Fibroblast of mammary gland (primary cell): ENCODE measurements at regions not wholly inside any gene's neighbourhood (a gene's known extent, or its start where the extent isn't known, plus 50 kb on each side); places are given as distances from the start of the nearest gene placed in this dataset.

ENCODE experiments used
- DNase-seq: peaks from one replicate; pipeline ENCODE4 v3.0.0-alpha.2; 2010; ENCODE audit warnings: low read depth
- H3K4me3 ChIP-seq: 2 replicates; pipeline ENCODE4 v1.5.1; 2011; ENCODE audit warnings: low read depth, mild to moderate bottlenecking, low read length, moderate library complexity; ENCODE audit not compliant: control insufficient read depth
- CTCF ChIP-seq: conservative IDR thresholded peaks from 2 replicates; pipeline ENCODE4 v1.5.1; 2011; ENCODE audit warnings: low read depth, low read length, inconsistent platforms; ENCODE audit not compliant: control insufficient read depth, insufficient read depth

- H3K4me3 ChIP-seq = no peak overlapping the region
- no peak for TF ChIP-seq CTCF
- no peak for DNase-seq
Observed at GRCh38 chr13:47809411-47809810, 191.7 kb downstream of the SUCLA2 start.

GRCh38 chr13:47803131-47803530 is 197.9 kb downstream of the SUCLA2 start:
- DNase-seq = no peak
- no peak overlapping the region for H3K4me3 ChIP-seq
- no peak for TF ChIP-seq CTCF

- no peak for DNase-seq
- no peak for TF ChIP-seq CTCF
Observed at GRCh38 chr13:47801555-47801954, 199.5 kb downstream of the SUCLA2 start.

GRCh38 chr13:47800593-47800992 is 200.5 kb downstream of the SUCLA2 start:
- no peak for DNase-seq
- TF ChIP-seq CTCF = no peak
- no peak overlapping the region for H3K4me3 ChIP-seq

More at GRCh38 chr13:47801555-47801954, 199.5 kb downstream of the SUCLA2 start:
- H3K4me3 ChIP-seq = no peak overlapping the region

- no peak overlapping the region for H3K4me3 ChIP-seq
- peak; percentile 46 for TF ChIP-seq CTCF
- peak; percentile 42 for DNase-seq
Observed at GRCh38 chr13:47798906-47799305, 202.2 kb downstream of the SUCLA2 start.

GRCh38 chr13:47798194-47798593 is 202.9 kb downstream of the SUCLA2 start:
- no peak for TF ChIP-seq CTCF
- DNase-seq = no peak

GRCh38 chr13:47796816-47797215 is 204.3 kb downstream of the SUCLA2 start:
- no peak overlapping the region for H3K4me3 ChIP-seq
- no peak for DNase-seq
- TF ChIP-seq CTCF = no peak

More at GRCh38 chr13:47798194-47798593, 202.9 kb downstream of the SUCLA2 start:
- no peak overlapping the region for H3K4me3 ChIP-seq
